A549 (cell line): ENCODE measurements at regions not wholly inside any gene's neighbourhood (a gene's known extent, or its start where the extent isn't known, plus 50 kb on each side); places are given as distances from the start of the nearest gene placed in this dataset.

ENCODE experiments used
- ATAC-seq, 2 experiments: fragments of 200-7000 bp in 1 of 2; fragments of >200 bp in 1 of 2; cut with Nextera tagmentation in 1 of 2; cut with Tn5 transposase in 1 of 2; 3 replicates each; pipeline versions ENCODE4 v1.8.0 to v1.9.1; 2018 to 2020; ENCODE audit warnings: mild to moderate bottlenecking in 1 of 2, moderate library complexity in 1 of 2
- CTCF ChIA-PET: fragments of 300-600 bp; sonication (Branson Sonifier 250); formaldehyde crosslinking; extraction: SDS; loops from one replicate; lab custom pipeline; 2021; ENCODE audit warnings: antibody characterized with exemption, inconsistent platforms; lab: Yijun Ruan, JAX
- POLR2A ChIA-PET: fragments of 350-600 bp; formaldehyde crosslinking; extraction: SDS; loops from one replicate; lab custom pipeline; 2021; ENCODE audit warnings: antibody characterized with exemption, inconsistent platforms; lab: Yijun Ruan, JAX
- DNase-seq, 2 experiments: peaks; one replicate each; pipeline versions ENCODE4 v3.0.0 to v3.0.0-alpha.2; 2011 to 2016; ENCODE audit warnings: low read depth in 1 of 2, low spot score in 1 of 2
- FAIRE-seq: peaks from 2 replicates; lab custom pipeline; 2011; peaks lifted over from hg19 to GRCh38; lab: Jason Lieb, UNC
- H3K27ac ChIP-seq, 2 experiments: fragments of >200 bp; sonication (Bioruptor Twin); formaldehyde crosslinking; 3 replicates each; pipeline ENCODE4 v1.5.1; 2016 to 2017
- H3K4me1 ChIP-seq: fragments of >200 bp; sonication (Bioruptor Twin); formaldehyde crosslinking; 3 replicates; pipeline ENCODE4 v1.6.1; 2016
- H3K4me2 ChIP-seq: fragments of >200 bp; sonication (Bioruptor Twin); formaldehyde crosslinking; 3 replicates; pipeline ENCODE4 v1.6.1; 2016
- H3K4me3 ChIP-seq: fragments of >200 bp; sonication (Bioruptor Twin); formaldehyde crosslinking; 3 replicates; pipeline ENCODE4 v1.5.1; 2016
- H3K9me3 ChIP-seq: fragments of >200 bp; sonication (Bioruptor Twin); formaldehyde crosslinking; 3 replicates; pipeline ENCODE4 v1.6.1; 2016
- CBX2 ChIP-seq: fragments of 200-600 bp; sonication (generic); IDR thresholded peaks from 2 replicates; pipeline ENCODE4 v1.6.1; 2016; ENCODE audit warnings: low read depth, mild to moderate bottlenecking, borderline replicate concordance
- GATA3 ChIP-seq: IDR thresholded peaks from 2 replicates; pipeline ENCODE4 v1.6.1; 2012; ENCODE audit warnings: borderline replicate concordance
- KDM5A ChIP-seq: fragments of 200-600 bp; sonication (generic); IDR thresholded peaks from 2 replicates; pipeline ENCODE4 v1.6.1; 2016; ENCODE audit warnings: antibody characterized with exemption, mild to moderate bottlenecking
- MAZ ChIP-seq: fragments of 150-350 bp; IDR thresholded peaks from 2 replicates; pipeline ENCODE4 v1.6.1; 2014; ENCODE audit warnings: antibody characterized with exemption, low read depth, low read length, borderline replicate concordance
- NR3C1 ChIP-seq: fragments of >200 bp; sonication (Bioruptor Twin); formaldehyde crosslinking; IDR thresholded peaks from 3 replicates; pipeline ENCODE4 v1.6.1; 2017
- USF2 ChIP-seq: fragments of 450-650 bp; IDR thresholded peaks from 2 replicates; pipeline ENCODE4 v1.6.1; 2014; ENCODE audit warnings: antibody characterized with exemption
- WGBS: methylation state at CpG from one replicate; pipeline ENCODE4 v1.1.6; 2017; ENCODE audit errors: missing lambda C conversion rate; 5-methylcytosine and 5-hydroxymethylcytosine counted together

- H3K27ac ChIP-seq: no peak overlapping the region
- H3K9me3 ChIP-seq: no peaks in the 10 kb centered on the region
- CTCF ChIA-PET: no interaction called here
- no peaks in the 10 kb centered on the region for H3K4me1 ChIP-seq
- H3K4me3 ChIP-seq: no peak overlapping the region
- DNase-seq: no peak
- POLR2A ChIA-PET: no interaction called here
- 43% methylated on average over 1 of the region's 1 CpG for WGBS
- no peak for ATAC-seq
- H3K4me2 ChIP-seq: no peak overlapping the region
- no peak for TF ChIP-seq NR3C1
- no peak for TF ChIP-seq GATA3
- no peak for TF ChIP-seq USF2
- TF ChIP-seq MAZ: no peak
- TF ChIP-seq CBX2: no peak
- TF ChIP-seq KDM5A: no peak
- no peak for FAIRE-seq
Measured at GRCh38 chr13:48146122-48146521, 51.2 kb upstream of the MED4 start.
